HEK293 (cell line): ENCODE measurements at regions not wholly inside any gene's neighbourhood (a gene's known extent, or its start where the extent isn't known, plus 50 kb on each side); places are given as distances from the start of the nearest gene placed in this dataset.

Experiments
- BCL11A ChIP-seq: fragments of 450-650 bp; formaldehyde crosslinking; IDR thresholded peaks from 2 replicates; pipeline ENCODE4 v1.5.1; 2016; ENCODE audit warnings: low read depth, missing biosample characterization, missing genetic modification characterization
- GLIS1 ChIP-seq: fragments of 450-650 bp; formaldehyde crosslinking; IDR thresholded peaks from 2 replicates; pipeline ENCODE4 v1.5.1; 2016; ENCODE audit warnings: missing biosample characterization, missing genetic modification characterization
- HOXA7 ChIP-seq: sonication (generic); formaldehyde crosslinking; IDR thresholded peaks from 2 replicates; pipeline ENCODE4 v1.8.1; 2022; ENCODE audit warnings: missing genetic modification reagents, borderline replicate concordance
- HOXD13 ChIP-seq: sonication (generic); formaldehyde crosslinking; IDR thresholded peaks from 2 replicates; pipeline ENCODE4 v1.8.0; 2022; ENCODE audit warnings: missing genetic modification reagents, borderline replicate concordance
- KLF8 ChIP-seq: fragments of 450-650 bp; formaldehyde crosslinking; IDR thresholded peaks from 2 replicates; pipeline ENCODE4 v1.5.1; 2016; ENCODE audit warnings: missing biosample characterization, missing genetic modification characterization
- PRDM2 ChIP-seq: fragments of 450-650 bp; formaldehyde crosslinking; IDR thresholded peaks from 2 replicates; pipeline ENCODE4 v1.5.1; 2016; ENCODE audit warnings: missing biosample characterization, missing genetic modification characterization, borderline replicate concordance
- ZBTB11 ChIP-seq: fragments of 450-650 bp; formaldehyde crosslinking; conservative IDR thresholded peaks from 2 replicates; pipeline ENCODE4 v1.5.1; 2016; ENCODE audit warnings: low read depth, missing biosample characterization, missing genetic modification characterization
- ZBTB48 ChIP-seq: fragments of 450-650 bp; formaldehyde crosslinking; IDR thresholded peaks from 2 replicates; pipeline ENCODE4 v1.5.1; 2016; ENCODE audit warnings: missing biosample characterization, missing genetic modification characterization
- ZBTB7A ChIP-seq: fragments of 450-650 bp; formaldehyde crosslinking; IDR thresholded peaks from 2 replicates; pipeline ENCODE4 v1.5.1; 2016; ENCODE audit warnings: low read depth, missing biosample characterization, missing genetic modification characterization
- ZBTB8A ChIP-seq: fragments of 450-650 bp; formaldehyde crosslinking; IDR thresholded peaks from 2 replicates; pipeline ENCODE4 v1.5.1; 2016; ENCODE audit warnings: missing biosample characterization, missing genetic modification characterization
- ZEB2 ChIP-seq: fragments of 450-650 bp; formaldehyde crosslinking; IDR thresholded peaks from 2 replicates; pipeline ENCODE4 v1.5.1; 2016; ENCODE audit warnings: missing biosample characterization, missing genetic modification characterization
- ZNF132 ChIP-seq: fragments of 450-650 bp; formaldehyde crosslinking; IDR thresholded peaks from 2 replicates; pipeline ENCODE4 v1.5.1; 2017; ENCODE audit warnings: missing biosample characterization, missing genetic modification characterization, borderline replicate concordance
- ZNF174 ChIP-seq: fragments of 450-650 bp; formaldehyde crosslinking; IDR thresholded peaks from 2 replicates; pipeline ENCODE4 v1.5.0; 2017; ENCODE audit warnings: missing biosample characterization, mild to moderate bottlenecking, missing genetic modification characterization
- ZNF221 ChIP-seq: fragments of 450-650 bp; formaldehyde crosslinking; IDR thresholded peaks from 2 replicates; pipeline ENCODE4 v1.5.1; 2017; ENCODE audit warnings: missing biosample characterization, missing genetic modification characterization, borderline replicate concordance
- ZNF223 ChIP-seq: fragments of 450-650 bp; formaldehyde crosslinking; IDR thresholded peaks from 2 replicates; pipeline ENCODE4 v1.5.1; 2016; ENCODE audit warnings: missing biosample characterization, missing genetic modification characterization
- ZNF280C ChIP-seq: fragments of 450-650 bp; formaldehyde crosslinking; IDR thresholded peaks from 2 replicates; pipeline ENCODE4 v1.5.1; 2016; ENCODE audit warnings: missing biosample characterization, missing genetic modification characterization
- ZNF416 ChIP-seq: fragments of 450-650 bp; formaldehyde crosslinking; IDR thresholded peaks from 2 replicates; pipeline ENCODE4 v1.5.1; 2016; ENCODE audit warnings: missing biosample characterization, missing genetic modification characterization
- ZNF48 ChIP-seq: fragments of 450-650 bp; formaldehyde crosslinking; IDR thresholded peaks from 2 replicates; pipeline ENCODE4 v1.5.1; 2016; ENCODE audit warnings: missing biosample characterization, missing genetic modification characterization
- ZNF544 ChIP-seq: fragments of 450-650 bp; formaldehyde crosslinking; IDR thresholded peaks from 2 replicates; pipeline ENCODE4 v1.5.0; 2017; ENCODE audit warnings: missing biosample characterization, missing genetic modification characterization
- ZNF558 ChIP-seq: fragments of 450-650 bp; formaldehyde crosslinking; IDR thresholded peaks from 2 replicates; pipeline ENCODE4 v1.5.1; 2016; ENCODE audit warnings: missing biosample characterization, missing genetic modification characterization
- ZNF580 ChIP-seq: fragments of 450-650 bp; formaldehyde crosslinking; IDR thresholded peaks from 2 replicates; pipeline ENCODE4 v1.5.1; 2016; ENCODE audit warnings: missing biosample characterization, missing genetic modification characterization
- ZNF623 ChIP-seq: fragments of 450-650 bp; formaldehyde crosslinking; IDR thresholded peaks from 2 replicates; pipeline ENCODE4 v1.5.1; 2016; ENCODE audit warnings: missing biosample characterization, missing genetic modification characterization
- ZNF677 ChIP-seq: fragments of 450-650 bp; IDR thresholded peaks from 2 replicates; pipeline ENCODE4 v1.5.0; 2018; ENCODE audit warnings: missing biosample characterization, mild to moderate bottlenecking, missing genetic modification characterization, moderate library complexity
- ZSCAN30 ChIP-seq: fragments of 450-650 bp; IDR thresholded peaks from 2 replicates; pipeline ENCODE4 v1.5.1; 2018; ENCODE audit warnings: missing biosample characterization, mild to moderate bottlenecking, missing genetic modification characterization, moderate library complexity
- TF ChIP-seq, protein P1 (sequence below): fragments of 450-650 bp; formaldehyde crosslinking; IDR thresholded peaks from 2 replicates; pipeline ENCODE4 v1.5.1; 2016; ENCODE audit warnings: missing biosample characterization, missing genetic modification characterization
- TF ChIP-seq, protein P2 (sequence below): sonication (generic); formaldehyde crosslinking; IDR thresholded peaks from 2 replicates; pipeline ENCODE4 v1.8.1; 2022; ENCODE audit warnings: mild to moderate bottlenecking, moderate library complexity, missing genetic modification reagents

- TF ChIP-seq ZNF221 (tag by site-specific recombination) = no peak
- TF ChIP-seq ZBTB11 (tag by site-specific recombination) = no peak
- no peak for TF ChIP-seq ZNF580 (tag by site-specific recombination)
- no peak for TF ChIP-seq HOXD13 (CRISPR knock-in tag)
- TF ChIP-seq ZBTB48 (tag by site-specific recombination) = no peak
- no peak for TF ChIP-seq ZNF623 (tag by site-specific recombination)
- TF ChIP-seq ZNF280C (tag by site-specific recombination) = no peak
- no peak for TF ChIP-seq ZBTB8A (tag by site-specific recombination)
- 0 out of 2 replicates have a peak, but pooled peaks have one; percentile 49 for TF ChIP-seq BCL11A (tag by site-specific recombination)
- TF ChIP-seq HOXA7 (CRISPR knock-in tag) = no peak
- TF ChIP-seq ZNF132 = no peak
- no peak for TF ChIP-seq GLIS1 (tag by site-specific recombination)
- no peak for TF ChIP-seq ZNF416 (tag by site-specific recombination)
- TF ChIP-seq, protein P1, sequence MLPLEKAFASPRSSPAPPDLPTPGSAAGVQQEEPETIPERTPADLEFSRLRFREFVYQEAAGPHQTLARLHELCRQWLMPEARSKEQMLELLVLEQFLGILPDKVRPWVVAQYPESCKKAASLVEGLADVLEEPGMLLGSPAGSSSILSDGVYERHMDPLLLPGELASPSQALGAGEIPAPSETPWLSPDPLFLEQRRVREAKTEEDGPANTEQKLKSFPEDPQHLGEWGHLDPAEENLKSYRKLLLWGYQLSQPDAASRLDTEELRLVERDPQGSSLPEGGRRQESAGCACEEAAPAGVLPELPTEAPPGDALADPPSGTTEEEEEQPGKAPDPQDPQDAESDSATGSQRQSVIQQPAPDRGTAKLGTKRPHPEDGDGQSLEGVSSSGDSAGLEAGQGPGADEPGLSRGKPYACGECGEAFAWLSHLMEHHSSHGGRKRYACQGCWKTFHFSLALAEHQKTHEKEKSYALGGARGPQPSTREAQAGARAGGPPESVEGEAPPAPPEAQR (tag by site-specific recombination) = no peak
- TF ChIP-seq ZNF558 (tag by site-specific recombination) = peak; percentile 46; the same call in 1 of the 2 replicates
- no peak for TF ChIP-seq PRDM2
- TF ChIP-seq ZSCAN30 (tag by site-specific recombination) = no peak
- no peak for TF ChIP-seq ZNF48 (tag by site-specific recombination)
- TF ChIP-seq KLF8 (tag by site-specific recombination) = no peak
- TF ChIP-seq ZBTB7A = no peak
- TF ChIP-seq ZNF223 (tag by site-specific recombination) = no peak
- TF ChIP-seq ZNF544 (tag by site-specific recombination) = no peak
- no peak for TF ChIP-seq ZNF677 (tag by site-specific recombination)
- TF ChIP-seq ZNF174 = 0 out of 2 replicates have a peak, but pooled peaks have one; percentile 19
- peak; percentile 55; the same call in 1 of the 2 replicates for TF ChIP-seq ZEB2 (tag by site-specific recombination)
- TF ChIP-seq, protein P2, sequence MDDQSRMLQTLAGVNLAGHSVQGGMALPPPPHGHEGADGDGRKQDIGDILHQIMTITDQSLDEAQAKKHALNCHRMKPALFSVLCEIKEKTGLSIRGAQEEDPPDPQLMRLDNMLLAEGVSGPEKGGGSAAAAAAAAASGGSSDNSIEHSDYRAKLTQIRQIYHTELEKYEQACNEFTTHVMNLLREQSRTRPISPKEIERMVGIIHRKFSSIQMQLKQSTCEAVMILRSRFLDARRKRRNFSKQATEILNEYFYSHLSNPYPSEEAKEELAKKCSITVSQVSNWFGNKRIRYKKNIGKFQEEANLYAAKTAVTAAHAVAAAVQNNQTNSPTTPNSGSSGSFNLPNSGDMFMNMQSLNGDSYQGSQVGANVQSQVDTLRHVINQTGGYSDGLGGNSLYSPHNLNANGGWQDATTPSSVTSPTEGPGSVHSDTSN = no peak
Measured at GRCh38 chr1:67889953-67890567, 56.8 kb upstream of the GNG12 start (continued).
